Renal cortex interstitium (tissue), 11 donors: ENCODE measurements at regions not wholly inside any gene's neighbourhood (a gene's known extent, or its start where the extent isn't known, plus 50 kb on each side); places are given as distances from the start of the nearest gene placed in this dataset.

Experiments
- DNase-seq, 11 donors: peaks; one replicate each; pipeline ENCODE4 v3.0.0-alpha.2; 2013; ENCODE audit warnings: low read depth in 9 of 11, low spot score in 4 of 11; ENCODE audit errors: extremely low read depth in 1 of 11

DNA sequence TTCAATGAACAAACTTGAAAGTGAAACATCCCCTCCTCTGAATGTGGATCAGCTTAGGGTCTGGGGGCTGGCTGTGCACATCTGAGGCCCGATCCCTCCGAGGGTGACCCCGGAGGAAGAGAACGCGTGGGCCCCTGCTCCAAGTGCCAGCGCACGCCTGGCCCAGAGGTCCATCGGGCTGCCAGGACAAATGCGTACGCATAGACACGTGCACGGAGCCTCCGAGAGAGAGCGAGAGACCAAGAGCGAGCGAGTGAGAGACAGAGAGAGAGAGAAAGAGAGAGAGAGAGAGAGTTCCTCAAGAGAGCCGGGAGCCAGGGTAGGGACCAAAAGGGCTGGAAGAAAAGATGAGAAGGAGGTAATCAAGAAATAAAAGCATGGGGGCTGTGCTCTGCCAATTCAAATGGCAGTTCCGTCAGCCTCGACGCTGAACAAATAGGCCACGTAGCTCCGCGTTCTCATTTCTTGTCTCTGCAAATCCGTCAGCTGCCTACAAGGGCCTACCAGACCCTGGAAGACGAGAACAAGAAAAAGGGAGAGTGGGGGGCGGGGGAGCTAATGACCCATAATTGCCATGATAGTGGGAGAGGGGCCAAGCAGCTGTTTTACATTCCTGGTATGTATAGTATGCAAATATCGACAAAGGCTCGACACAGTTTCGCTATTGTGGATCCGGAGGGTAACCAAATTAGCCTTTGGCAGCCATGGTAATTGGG lies 435.3 kb upstream of the ZFHX3 start:
- DNase-seq, result peak in 2 of 11 donors; percentile 5 to 13

DNA sequence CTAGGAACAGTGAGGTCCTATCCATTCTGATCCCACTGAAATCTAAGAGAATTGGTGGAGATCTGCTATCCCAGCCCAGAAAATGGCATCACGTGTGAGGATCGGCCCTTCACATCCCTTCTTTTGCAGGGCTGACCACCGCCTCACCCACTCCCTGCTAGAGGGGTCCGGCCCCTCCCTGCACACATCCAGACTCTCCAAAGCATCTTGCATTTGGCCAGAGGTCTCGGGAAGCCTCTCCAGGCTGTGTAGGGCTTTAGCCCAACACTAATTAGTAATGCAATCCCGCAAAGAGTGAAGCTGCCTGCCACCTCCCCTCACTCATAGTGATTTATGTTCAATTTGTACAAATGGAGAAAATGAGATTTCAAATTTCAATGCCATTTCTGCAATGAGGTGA lies 434.4 kb upstream of the ZFHX3 start:
- DNase-seq, result no peak

DNA sequence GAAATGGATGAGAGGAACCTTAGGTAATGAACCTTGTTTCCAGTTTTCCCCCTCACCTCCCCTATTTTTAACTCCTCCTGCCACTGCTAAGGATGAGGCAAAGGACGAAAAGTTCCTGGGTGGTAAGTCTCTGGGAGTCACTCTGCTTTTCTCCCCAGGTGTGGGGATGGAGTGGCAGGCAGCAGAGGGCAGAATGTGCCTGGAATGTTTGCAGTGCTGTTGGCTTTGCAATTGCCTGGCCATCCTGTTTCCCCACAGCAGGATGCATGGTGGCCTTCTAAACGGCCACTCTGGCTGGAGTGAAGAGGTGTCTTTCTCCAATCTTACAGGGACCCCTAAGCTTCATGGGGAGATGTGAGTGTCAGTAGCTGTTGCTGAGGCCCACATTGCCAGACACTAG lies 432.5 kb upstream of the ZFHX3 start:
- DNase-seq, result no peak

DNA sequence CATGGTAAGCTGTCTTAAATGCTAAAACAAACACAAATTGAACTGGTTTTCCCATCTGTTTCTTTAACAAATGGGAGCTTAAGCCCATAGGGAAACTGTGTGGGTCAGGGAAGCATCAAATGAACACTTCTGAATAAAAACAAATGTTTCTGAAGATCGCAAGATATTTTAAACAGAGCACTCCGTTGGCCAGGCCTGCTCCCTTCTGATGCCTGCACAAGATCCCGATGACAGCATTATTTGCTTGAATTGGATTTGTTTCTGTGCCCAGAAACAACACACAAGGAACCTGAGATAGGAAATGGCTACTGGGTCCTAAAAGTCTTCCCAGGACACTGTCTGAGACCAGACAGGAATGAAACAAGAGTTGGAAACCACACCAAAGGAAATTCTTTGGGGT lies 425.8 kb upstream of the ZFHX3 start:
- no peak for DNase-seq

DNA sequence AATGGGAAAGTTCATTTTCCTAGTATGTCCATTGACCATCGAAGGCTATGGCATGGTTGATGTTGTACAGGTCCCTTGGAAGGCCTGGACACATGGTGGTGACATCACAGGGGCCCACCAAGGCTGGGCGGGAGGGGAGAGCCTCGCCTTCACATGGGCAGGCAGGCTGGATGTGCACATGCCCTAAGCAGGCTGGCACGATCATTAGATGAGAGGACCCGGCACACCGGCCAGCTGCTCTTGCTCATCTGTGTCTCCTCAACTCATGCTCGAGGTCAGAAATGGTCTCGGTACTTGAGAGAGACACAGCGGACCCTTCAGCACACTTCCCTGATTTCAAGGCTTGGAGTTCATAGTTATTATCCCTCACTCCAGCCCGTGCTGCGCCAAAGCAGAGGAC lies 416.9 kb upstream of the ZFHX3 start:
- DNase-seq, result no peak

DNA sequence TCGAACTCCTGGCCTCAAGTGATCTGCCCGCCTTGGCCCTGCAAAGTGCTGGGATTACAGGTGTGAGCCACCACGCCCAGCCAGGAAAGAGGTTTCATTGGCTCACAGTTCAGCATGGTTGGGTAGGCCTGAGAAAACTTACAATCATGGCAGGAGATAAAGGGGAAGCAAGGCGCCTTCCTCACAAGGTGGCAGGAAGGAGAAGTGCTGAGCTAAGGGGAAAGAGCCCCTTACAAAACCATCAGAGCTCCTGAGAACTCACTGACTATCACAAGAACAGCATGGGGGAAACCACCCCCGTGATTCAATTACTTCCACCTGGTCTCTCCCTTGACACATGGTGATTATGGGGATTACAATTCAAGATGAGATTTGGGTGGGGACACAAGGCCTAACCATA lies 411.7 kb upstream of the ZFHX3 start:
- no peak for DNase-seq

DNA sequence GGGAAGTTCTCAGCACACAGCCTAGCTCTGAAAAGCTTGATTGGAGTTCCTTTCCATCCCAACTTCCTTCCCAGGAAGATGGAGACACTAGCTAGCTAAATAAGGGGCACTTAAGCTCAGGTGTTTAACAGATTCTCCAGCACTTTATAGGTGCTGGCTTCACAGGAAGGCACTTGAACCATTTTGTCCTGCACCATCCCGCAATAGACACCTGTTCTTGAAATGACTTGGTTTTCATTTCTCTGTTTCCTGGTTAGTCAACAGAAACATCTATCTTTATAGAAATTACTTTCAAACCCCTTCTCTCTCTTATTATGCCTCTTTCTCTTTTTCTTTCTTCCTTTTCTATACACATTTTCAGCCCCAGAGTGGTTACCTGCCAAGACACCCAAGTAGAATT lies 409.9 kb upstream of the ZFHX3 start:
- DNase-seq, result no peak

DNA sequence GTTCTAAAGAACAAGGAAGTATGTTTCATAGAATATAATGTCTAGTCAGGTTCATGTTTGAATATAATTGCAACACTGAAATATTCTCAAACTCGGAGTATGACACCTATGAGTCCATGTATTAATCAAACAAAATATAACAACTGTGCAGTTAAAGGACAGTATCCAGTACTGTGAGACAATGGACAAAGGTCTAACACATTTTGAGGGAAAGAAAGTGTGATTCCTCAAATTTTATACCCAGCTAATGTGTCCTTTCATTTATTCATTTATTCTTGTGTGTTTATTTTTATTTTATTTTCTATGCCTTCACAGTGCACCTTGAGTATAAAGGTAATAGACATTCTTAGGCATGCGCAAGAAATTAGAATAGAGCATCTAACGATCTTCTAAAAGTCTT lies 401.0 kb upstream of the ZFHX3 start:
- no peak for DNase-seq

DNA sequence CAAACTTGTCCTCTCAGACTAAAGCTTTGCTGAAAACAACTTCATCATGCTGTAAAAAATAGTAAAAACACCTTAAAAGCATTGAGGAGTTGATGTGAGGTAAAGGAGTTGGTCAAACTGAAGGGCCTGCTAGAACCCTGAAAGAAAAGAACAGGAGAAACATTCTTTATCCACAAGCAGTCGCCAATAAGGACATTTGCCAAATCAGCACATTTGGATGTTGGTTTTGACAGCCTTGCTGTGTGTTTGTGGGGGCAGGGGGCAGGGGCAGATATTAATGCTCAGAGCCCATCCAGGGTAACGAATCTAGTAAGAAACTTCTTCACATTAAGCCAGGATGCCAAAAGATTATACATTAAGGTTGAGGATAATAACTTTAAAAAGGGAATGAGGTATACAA lies 399.9 kb upstream of the ZFHX3 start:
- DNase-seq, result no peak

DNA sequence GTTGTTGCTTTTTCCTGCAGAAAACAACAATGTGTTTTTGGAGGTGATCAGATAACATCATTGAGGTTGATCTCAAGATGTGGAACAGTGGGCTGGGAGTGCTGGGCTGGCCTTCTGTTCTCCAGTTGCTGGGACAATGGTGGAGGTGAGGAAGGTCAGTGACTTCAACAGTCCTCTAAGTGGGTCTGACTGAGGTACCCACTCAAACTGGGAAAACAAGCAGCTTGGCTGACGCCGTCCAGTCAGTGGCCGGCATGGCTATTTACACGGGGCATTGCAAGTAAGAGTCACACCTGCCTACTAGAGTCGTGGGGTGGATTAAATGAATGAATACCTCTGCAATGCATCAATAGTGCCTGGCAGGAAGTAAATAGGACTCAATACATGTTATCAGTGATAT lies 386.7 kb upstream of the ZFHX3 start:
- DNase-seq, result no peak

DNA sequence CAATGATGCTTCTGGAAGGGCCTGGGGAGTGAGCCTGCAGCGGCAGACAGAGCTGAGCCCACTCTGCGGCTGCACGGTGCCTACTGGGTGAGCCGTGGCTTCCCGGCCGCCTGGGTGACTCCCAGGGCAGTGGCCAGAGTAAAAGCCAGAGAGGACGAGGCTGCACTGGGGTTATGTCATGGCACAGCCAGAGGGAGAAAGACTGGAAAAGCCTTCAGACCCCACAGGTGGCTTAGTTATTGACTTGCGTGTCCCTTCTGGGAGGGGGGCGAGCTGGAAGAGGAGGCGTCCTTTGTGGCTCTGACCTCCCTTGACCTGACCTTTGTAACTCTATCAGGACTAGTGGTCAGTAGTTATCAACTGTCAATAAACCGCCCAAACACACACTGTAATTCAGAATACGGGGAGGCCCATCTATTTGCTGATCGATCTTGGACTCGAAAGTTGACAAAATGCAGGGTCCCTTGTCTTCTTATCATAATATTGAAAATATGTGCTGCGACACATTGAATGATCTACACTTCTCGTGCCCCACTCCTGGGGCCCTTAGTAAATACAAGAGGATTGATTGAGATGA lies 385.9 kb upstream of the ZFHX3 start:
- DNase-seq, result no peak

DNA sequence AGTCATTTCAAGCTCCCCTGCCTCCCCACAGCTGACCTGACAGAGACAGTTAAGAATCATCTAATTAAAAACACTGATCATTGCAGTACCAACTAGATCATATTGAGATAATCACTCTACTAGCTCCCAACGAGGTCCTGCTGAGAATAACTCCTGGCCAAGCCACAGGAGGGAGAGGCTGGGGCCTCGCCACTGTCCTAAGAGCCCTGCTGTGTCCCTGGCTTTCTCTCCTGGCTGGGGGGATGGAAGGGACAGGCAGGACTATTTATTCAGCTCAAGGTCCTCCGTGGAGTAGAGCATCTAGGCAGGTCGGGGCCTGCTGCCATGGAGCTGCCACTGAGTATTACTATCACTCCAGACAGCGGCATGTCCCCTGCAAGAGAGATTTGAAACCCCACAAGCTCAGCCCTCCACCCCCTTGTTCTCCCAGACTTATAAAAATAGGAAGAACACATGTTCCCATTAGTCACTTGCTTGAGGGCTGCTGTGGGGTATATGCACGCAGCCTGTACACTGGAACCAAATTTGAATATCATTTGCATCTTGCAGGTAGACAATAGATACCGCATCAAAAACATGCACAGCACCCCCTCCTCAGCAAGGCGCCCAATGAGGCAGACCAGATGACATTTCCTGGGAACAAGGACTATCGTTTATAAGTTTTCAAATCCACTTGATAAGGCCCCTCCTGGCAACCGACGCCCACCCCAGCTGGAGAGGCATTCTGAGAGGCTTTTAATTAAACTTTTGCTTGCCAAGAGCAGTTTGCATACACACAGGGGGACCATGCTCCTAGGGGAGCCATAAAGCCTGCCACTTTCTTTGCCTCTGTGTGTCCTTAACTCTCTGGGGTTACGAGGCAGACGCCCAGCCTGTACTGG lies 385.2 kb upstream of the ZFHX3 start:
- no peak for DNase-seq

DNA sequence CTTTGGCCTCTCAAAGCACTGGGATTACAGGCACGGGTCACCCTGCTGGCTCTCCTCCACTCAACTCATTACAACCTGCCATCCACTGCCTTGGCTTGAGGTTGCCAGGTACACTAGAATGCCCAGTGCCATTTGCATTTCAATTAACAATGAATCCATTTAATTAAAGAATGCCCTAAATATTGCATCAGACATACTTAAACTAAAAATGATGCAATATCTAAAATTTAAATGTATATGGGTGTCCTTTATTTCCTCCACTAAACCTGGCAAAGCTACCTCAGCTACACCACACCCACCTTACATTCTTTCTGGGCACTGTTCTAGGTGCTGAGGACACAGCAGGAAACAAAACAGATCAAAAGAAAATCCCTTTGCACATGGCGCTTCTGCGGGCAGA lies 382.2 kb upstream of the ZFHX3 start:
- DNase-seq, result no peak

DNA sequence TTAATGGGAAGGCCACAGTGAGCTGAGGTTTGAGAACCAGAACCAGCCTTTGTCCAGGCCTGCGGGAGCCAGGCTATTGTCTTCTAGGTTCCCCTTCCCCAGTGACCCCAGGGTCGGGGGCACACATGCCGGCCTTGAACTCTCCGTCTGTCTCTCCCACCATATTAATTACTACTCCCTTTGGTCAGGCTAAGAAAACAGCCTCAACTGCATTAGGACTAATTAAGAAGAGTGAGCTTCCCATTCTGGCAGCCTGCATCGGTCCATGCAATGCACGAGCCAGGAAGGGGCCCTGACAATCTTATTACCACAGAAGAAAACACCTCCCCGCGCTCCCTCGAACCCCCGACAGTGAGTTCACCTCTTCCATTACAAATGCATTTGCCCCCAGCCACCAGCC lies 380.2 kb upstream of the ZFHX3 start:
- no peak for DNase-seq

DNA sequence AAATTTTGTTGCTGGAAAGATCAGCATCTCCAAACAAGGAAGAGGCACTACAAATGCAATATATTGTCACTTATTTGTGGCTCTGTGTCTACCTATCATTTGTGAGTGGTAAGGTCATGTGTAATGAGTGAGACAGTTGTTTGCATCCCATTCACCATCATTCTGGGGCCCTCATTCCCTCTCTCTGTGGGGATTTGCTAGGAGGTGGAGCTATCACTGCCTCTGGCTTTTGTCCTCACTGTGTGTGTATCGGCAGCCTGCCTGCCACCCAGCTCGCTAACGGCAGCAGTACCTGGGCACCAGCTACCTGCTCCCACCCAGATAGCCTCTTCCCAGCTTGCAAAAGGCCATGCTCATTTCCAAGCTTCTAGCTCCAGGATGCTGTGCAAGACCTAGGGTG lies 379.2 kb upstream of the ZFHX3 start:
- DNase-seq, result no peak

DNA sequence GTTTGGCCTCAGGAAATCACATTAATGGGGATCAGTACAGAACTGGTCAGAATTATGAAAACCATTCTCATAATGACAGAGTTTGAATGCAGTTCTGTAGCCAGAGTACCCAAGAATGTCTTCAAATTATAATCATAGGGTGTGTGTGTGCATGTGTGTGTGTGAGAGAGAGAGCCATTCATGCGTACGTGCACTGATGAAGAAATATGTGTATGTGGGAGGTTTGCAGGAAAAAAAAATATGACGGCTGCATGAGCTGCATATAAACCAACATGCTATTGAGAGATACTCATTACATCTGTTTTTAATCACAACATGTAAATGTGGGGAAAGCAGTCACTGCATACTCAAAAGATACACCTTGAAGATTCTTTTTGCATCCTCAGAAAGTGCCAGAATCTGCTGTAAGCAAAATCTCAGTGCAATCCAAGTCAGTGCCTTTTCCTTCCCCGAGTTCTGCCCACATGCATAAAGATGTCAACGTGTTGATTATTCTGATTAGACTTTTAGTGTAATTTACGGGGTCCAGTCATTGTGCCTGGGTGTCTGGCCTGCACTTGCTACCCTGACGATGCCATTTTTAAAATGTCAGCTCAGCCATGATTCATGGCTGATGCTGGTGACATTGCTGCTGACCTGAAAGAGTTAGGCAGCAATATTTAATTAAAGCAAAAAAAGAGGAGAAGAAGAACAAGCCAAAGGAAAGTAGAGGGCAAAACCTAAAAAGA lies 378.7 kb upstream of the ZFHX3 start:
- DNase-seq, result no peak

DNA sequence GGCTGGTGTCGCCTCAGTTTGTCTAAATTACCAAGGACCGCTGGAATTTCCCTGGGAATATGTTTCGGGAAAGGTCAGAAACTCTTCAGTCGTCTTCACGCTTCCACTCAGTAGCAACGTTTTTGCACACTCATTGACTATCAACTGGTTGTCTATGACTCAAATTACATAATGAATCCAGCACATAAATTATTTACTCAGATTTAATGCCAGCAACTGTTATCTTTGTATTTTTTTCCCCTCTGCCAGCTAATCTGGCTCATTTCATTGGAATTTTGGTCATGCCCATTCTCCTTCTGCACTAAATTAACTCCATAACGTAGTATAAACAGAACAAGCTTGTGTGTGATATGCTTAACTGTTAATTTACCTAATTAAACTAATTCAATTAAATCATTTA lies 372.7 kb upstream of the ZFHX3 start:
- DNase-seq, result no peak

DNA sequence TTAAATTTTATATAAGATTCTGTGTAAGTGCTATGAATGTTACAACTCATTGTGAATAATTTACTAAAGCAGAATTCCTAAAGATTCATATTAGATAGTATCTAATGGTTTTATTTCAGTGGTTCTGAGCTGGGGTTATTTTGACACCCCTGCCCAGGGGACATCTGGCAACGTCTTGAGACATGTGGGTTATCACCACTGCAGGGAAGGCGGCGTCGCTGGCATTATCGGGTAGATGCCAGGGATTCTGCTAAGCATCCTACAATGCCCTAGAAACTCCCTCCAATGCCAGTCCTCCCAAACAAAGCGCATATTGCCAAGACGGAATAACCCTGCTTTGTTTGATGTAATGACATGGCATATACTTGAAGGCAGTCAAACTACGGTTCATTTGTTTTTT lies 372.3 kb upstream of the ZFHX3 start:
- no peak for DNase-seq

DNA sequence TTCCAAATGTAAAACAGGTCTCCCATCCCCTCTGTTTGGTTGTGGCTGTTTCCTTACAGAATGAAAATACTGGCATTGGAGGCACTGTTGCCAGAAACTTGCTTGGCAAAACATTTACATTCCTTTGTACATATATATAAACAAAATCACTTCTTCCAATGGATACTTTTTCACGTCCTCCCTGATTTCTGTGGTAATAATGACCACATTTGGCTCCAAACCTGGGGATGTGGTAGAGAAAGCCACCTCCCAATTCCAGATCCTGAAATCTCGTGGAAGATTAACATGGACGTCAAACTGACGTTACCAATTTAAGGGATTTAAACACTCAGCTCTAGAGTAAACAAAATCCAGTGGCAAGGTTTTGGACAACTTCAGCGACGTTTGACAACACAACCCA lies 370.8 kb upstream of the ZFHX3 start:
- DNase-seq, result no peak

DNA sequence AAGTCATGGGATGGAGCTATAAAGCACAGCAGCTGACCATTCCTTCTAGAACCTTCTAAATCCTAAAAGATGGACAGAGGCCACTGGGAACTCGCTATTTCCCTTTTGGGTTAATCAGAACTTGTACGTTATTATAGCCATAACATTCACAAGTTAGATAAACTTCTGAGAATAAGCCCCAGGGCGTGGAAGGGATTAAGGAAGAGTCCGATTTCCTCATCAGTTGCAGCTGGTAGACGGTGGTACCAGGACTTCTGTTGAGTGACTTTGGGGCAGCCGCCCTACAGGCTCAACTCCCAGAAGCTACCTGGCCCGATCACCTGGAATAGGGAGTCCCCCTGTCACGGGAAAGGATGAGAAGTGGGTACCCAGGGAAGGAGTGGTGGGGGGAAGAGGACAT lies 370.1 kb upstream of the ZFHX3 start:
- DNase-seq, result no peak
